ENCODE measurements at regions not wholly inside any gene's neighbourhood (a gene's known extent, or its start where the extent isn't known, plus 50 kb on each side); places are given as distances from the start of the nearest gene placed in this dataset.
"Not testable (repeated sequence)": the region's sequence is repeated elsewhere in the genome, so short reads cannot be mapped to it uniquely, and the experiment has no call there.

GRCh38 chr13:44695520-44695919 is 119.4 kb upstream of the TSC22D1 start:
- no peak for DNase-seq

GRCh38 chr13:44694842-44695241 is 118.7 kb upstream of the TSC22D1 start:
- no peak for DNase-seq

- DNase-seq: no peak
Observed at GRCh38 chr13:44694291-44694690, 118.2 kb upstream of the TSC22D1 start.

- DNase-seq: peak; percentile 43
Observed at GRCh38 chr13:44693156-44693764, 117.1 kb upstream of the TSC22D1 start.

- DNase-seq: no peak
Observed at GRCh38 chr13:44692173-44692713, 116.1 kb upstream of the TSC22D1 start.

GRCh38 chr13:44690376-44690775 is 114.2 kb upstream of the TSC22D1 start:
- DNase-seq: no peak

GRCh38 chr13:44688652-44689051 is 112.5 kb upstream of the TSC22D1 start:
- DNase-seq: no peak

GRCh38 chr13:44686531-44686934 is 110.4 kb upstream of the TSC22D1 start:
- DNase-seq: no peak

GRCh38 chr13:44685641-44686040 is 109.5 kb upstream of the TSC22D1 start:
- no peak for DNase-seq

GRCh38 chr13:44682416-44682815 is 106.3 kb upstream of the TSC22D1 start:
- DNase-seq: not testable (repeated sequence)

GRCh38 chr13:44680746-44681355 is 104.7 kb upstream of the TSC22D1 start:
- no peak for DNase-seq

GRCh38 chr13:44679597-44679996 is 103.5 kb upstream of the TSC22D1 start:
- DNase-seq: no peak

- no peak for DNase-seq
Observed at GRCh38 chr13:44678197-44678596, 102.1 kb upstream of the TSC22D1 start.

GRCh38 chr13:44676534-44676933 is 100.4 kb upstream of the TSC22D1 start:
- no peak for DNase-seq

- no peak for DNase-seq
Observed at GRCh38 chr13:44669534-44669933, 93.4 kb upstream of the TSC22D1 start.

- no peak for DNase-seq
Observed at GRCh38 chr13:44668688-44669087, 92.6 kb upstream of the TSC22D1 start.

- no peak for DNase-seq
Observed at GRCh38 chr13:44667943-44668342, 91.8 kb upstream of the TSC22D1 start.

- DNase-seq: not testable (repeated sequence)
Observed at GRCh38 chr13:44666538-44666937, 90.4 kb upstream of the TSC22D1 start.

GRCh38 chr13:44664308-44664707 is 88.2 kb upstream of the TSC22D1 start:
- DNase-seq: no peak

- DNase-seq: no peak
Observed at GRCh38 chr13:44662515-44662914, 86.4 kb upstream of the TSC22D1 start.

GRCh38 chr13:44661936-44662335 is 85.8 kb upstream of the TSC22D1 start:
- DNase-seq: no peak

- no peak for DNase-seq
Observed at GRCh38 chr13:44660050-44660449, 83.9 kb upstream of the TSC22D1 start.

GRCh38 chr13:44652962-44653660 is 77.0 kb upstream of the TSC22D1 start:
- DNase-seq: no peak

- no peak for DNase-seq
Observed at GRCh38 chr13:44652168-44652567, 76.0 kb upstream of the TSC22D1 start.

All from femur (tissue), 1 donor.